IMR-90 (cell line): ENCODE measurements at regions not wholly inside any gene's neighbourhood (a gene's known extent, or its start where the extent isn't known, plus 50 kb on each side); places are given as distances from the start of the nearest gene placed in this dataset.

Experiments
- ATAC-seq: fragments of 200-7000 bp; cut with Tn5 transposase; 2 replicates; pipeline ENCODE4 v1.9.1; 2020; ENCODE audit warnings: low read depth, mild to moderate bottlenecking, moderate library complexity
- BruUV-seq: library from RNA; stranded (reverse); fragments of 400-500 nt; replicated peaks from 2 replicates; lab custom pipeline; 2021; lab: Mats Ljungman, UMichigan
- CTCF ChIA-PET: fragments of 300-600 bp; formaldehyde crosslinking; extraction: SDS; loops from one replicate; lab custom pipeline; 2021; ENCODE audit warnings: antibody characterized with exemption; lab: Yijun Ruan, JAX
- POLR2A ChIA-PET: fragments of 300-600 bp; sonication (Branson Sonifier 250); formaldehyde crosslinking; loops from one replicate; lab custom pipeline; 2022; ENCODE audit warnings: antibody characterized with exemption; ENCODE audit not compliant: unreplicated experiment; lab: Charles Lee
- DNase-seq: peaks from one replicate; pipeline ENCODE4 v3.0.0; 2013
- H2AFZ ChIP-seq: replicated peaks from 2 replicates; pipeline ENCODE3; 2013; ENCODE audit warnings: low read length, mild to moderate bottlenecking; ENCODE audit not compliant: poor library complexity
- H2AK5ac ChIP-seq: 2 replicates; pipeline ENCODE4 v1.6.1; 2013; ENCODE audit warnings: low read depth, low read length, inconsistent platforms
- H2AK9ac ChIP-seq: replicated peaks from 2 replicates; pipeline ENCODE3; 2013; ENCODE audit warnings: mild to moderate bottlenecking, low read depth, low read length, moderate library complexity; ENCODE audit not compliant: poor library complexity
- H2BK120ac ChIP-seq: 2 replicates; pipeline ENCODE4 v1.6.1; 2013; ENCODE audit warnings: low read depth, low read length, inconsistent platforms
- H2BK15ac ChIP-seq: 3 replicates; pipeline ENCODE4 v1.6.1; 2013; ENCODE audit warnings: low read depth, low read length, inconsistent platforms
- H2BK20ac ChIP-seq: 2 replicates; pipeline ENCODE4 v1.6.1; 2013; ENCODE audit warnings: low read depth, mild to moderate bottlenecking, inconsistent platforms, low read length, moderate library complexity
- H2BK5ac ChIP-seq: 2 replicates; pipeline ENCODE4 v1.6.1; 2013; ENCODE audit warnings: mild to moderate bottlenecking, low read depth, low read length, inconsistent platforms; ENCODE audit not compliant: poor library complexity, severe bottlenecking
- H3K14ac ChIP-seq: replicated peaks from 2 replicates; pipeline ENCODE4 v1.6.1; 2013; ENCODE audit warnings: low read depth, low read length, inconsistent platforms
- H3K18ac ChIP-seq: 2 replicates; pipeline ENCODE4 v1.6.1; 2013; ENCODE audit warnings: low read depth, low read length, control low read depth
- H3K23ac ChIP-seq: 2 replicates; pipeline ENCODE4 v1.6.1; 2013; ENCODE audit warnings: low read depth, low read length, inconsistent platforms
- H3K27ac ChIP-seq: 2 replicates; pipeline ENCODE4 v1.5.1; 2013; ENCODE audit warnings: mild to moderate bottlenecking, control low read depth, low read length; ENCODE audit not compliant: insufficient read depth
- H3K27me3 ChIP-seq: 2 replicates; pipeline ENCODE4 v1.6.1; 2013; ENCODE audit warnings: low read length; ENCODE audit not compliant: control insufficient read depth, insufficient read depth
- H3K36me3 ChIP-seq: 2 replicates; pipeline ENCODE4 v1.6.1; 2013; ENCODE audit warnings: low read length, mixed read lengths; ENCODE audit not compliant: control insufficient read depth, insufficient read depth
- H3K4ac ChIP-seq: 2 replicates; pipeline ENCODE4 v1.6.1; 2013; ENCODE audit warnings: low read depth, low read length, inconsistent platforms
- H3K4me1 ChIP-seq: 2 replicates; pipeline ENCODE4 v1.6.1; 2013; ENCODE audit warnings: low read length, mixed read lengths; ENCODE audit not compliant: control insufficient read depth, insufficient read depth
- H3K4me2 ChIP-seq: 2 replicates; pipeline ENCODE4 v1.6.1; 2013; ENCODE audit warnings: low read depth, mild to moderate bottlenecking, control low read depth, low read length, moderate library complexity
- H3K4me3 ChIP-seq: 2 replicates; pipeline ENCODE4 v1.5.1; 2013; ENCODE audit warnings: low read depth, mild to moderate bottlenecking, control low read depth, low read length, moderate library complexity; ENCODE audit not compliant: insufficient read depth
- H3K56ac ChIP-seq: 2 replicates; pipeline ENCODE4 v1.6.1; 2013; ENCODE audit warnings: low read length, inconsistent platforms; ENCODE audit not compliant: insufficient read depth; ENCODE audit errors: extremely low read depth
- H3K79me1 ChIP-seq, 2 experiments: 2 replicates each; pipeline ENCODE4 v1.6.1; 2013; ENCODE audit warnings: low read length in 2 of 2, inconsistent platforms in 1 of 2, low read depth in 1 of 2
- H3K9ac ChIP-seq: 2 replicates; pipeline ENCODE4 v1.6.1; 2013; ENCODE audit warnings: low read depth, low read length, control low read depth
- H3K9me1 ChIP-seq: 2 replicates; pipeline ENCODE4 v1.6.1; 2013; ENCODE audit warnings: low read length, inconsistent platforms; ENCODE audit not compliant: insufficient read depth
- H3K9me3 ChIP-seq: 2 replicates; pipeline ENCODE4 v1.6.1; 2013; ENCODE audit warnings: low read length; ENCODE audit not compliant: control insufficient read depth, insufficient read depth
- H4K20me1 ChIP-seq: 2 replicates; pipeline ENCODE4 v1.6.1; 2013; ENCODE audit warnings: low read length, inconsistent platforms; ENCODE audit not compliant: insufficient read depth
- H4K5ac ChIP-seq: 2 replicates; pipeline ENCODE4 v1.6.1; 2013; ENCODE audit warnings: mild to moderate bottlenecking, low read depth, low read length, control low read depth
- H4K8ac ChIP-seq, 2 experiments: 2 replicates each; pipeline ENCODE4 v1.6.1; 2013; ENCODE audit warnings: low read depth in 2 of 2, low read length in 2 of 2, control low read depth in 1 of 2, inconsistent platforms in 1 of 2
- H4K91ac ChIP-seq: 2 replicates; pipeline ENCODE4 v1.6.1; 2013; ENCODE audit warnings: low read depth, low read length, inconsistent platforms; ENCODE audit not compliant: insufficient read depth
- BHLHE40 ChIP-seq: fragments of 150-350 bp; IDR thresholded peaks from 2 replicates; pipeline ENCODE4 v1.6.1; 2016; ENCODE audit warnings: mild to moderate bottlenecking, low read depth, low read length
- CEBPB ChIP-seq: IDR thresholded peaks from 2 replicates; pipeline ENCODE4 v1.6.1; 2012; ENCODE audit warnings: low read depth, low read length, improper control_type of control experiment
- CHD1 ChIP-seq: IDR thresholded peaks from 2 replicates; pipeline ENCODE4 v1.6.1; 2012; ENCODE audit warnings: low read depth, low read length, improper control_type of control experiment
- CTCF ChIP-seq: conservative IDR thresholded peaks from 2 replicates; pipeline ENCODE4 v1.5.1; 2012; ENCODE audit warnings: mild to moderate bottlenecking, low read depth, low read length, improper control_type of control experiment
- ELK1 ChIP-seq: fragments of 150-350 bp; IDR thresholded peaks from 2 replicates; pipeline ENCODE4 v1.6.1; 2016; ENCODE audit warnings: low read depth, mild to moderate bottlenecking, low read length, moderate library complexity, borderline replicate concordance
- FOS ChIP-seq: fragments of 150-350 bp; IDR thresholded peaks from 2 replicates; pipeline ENCODE4 v1.6.1; 2016; ENCODE audit warnings: low read depth, low read length
- MAFK ChIP-seq: IDR thresholded peaks from 2 replicates; pipeline ENCODE4 v1.6.1; 2012; ENCODE audit warnings: low read depth, low read length, improper control_type of control experiment
- MAZ ChIP-seq: IDR thresholded peaks from 2 replicates; pipeline ENCODE4 v1.6.1; 2012; ENCODE audit warnings: low read depth, mild to moderate bottlenecking, low read length, improper control_type of control experiment, moderate library complexity, borderline replicate concordance
- MXI1 ChIP-seq: IDR thresholded peaks from 2 replicates; pipeline ENCODE4 v1.6.1; 2012; ENCODE audit warnings: low read depth, mild to moderate bottlenecking, low read length, moderate library complexity, borderline replicate concordance
- NFE2L2 ChIP-seq: fragments of 150-350 bp; IDR thresholded peaks from 2 replicates; pipeline ENCODE4 v1.6.1; 2016; ENCODE audit warnings: low read depth, mild to moderate bottlenecking, low read length
- POLR2A ChIP-seq: IDR thresholded peaks from 2 replicates; pipeline ENCODE4 v1.6.1; 2012; ENCODE audit warnings: mild to moderate bottlenecking, low read depth, low read length
- RAD21 ChIP-seq: IDR thresholded peaks from 2 replicates; pipeline ENCODE4 v1.6.1; 2012; ENCODE audit warnings: low read length, improper control_type of control experiment
- RCOR1 ChIP-seq: IDR thresholded peaks from 2 replicates; pipeline ENCODE4 v1.6.1; 2012; ENCODE audit warnings: mild to moderate bottlenecking, low read length, improper control_type of control experiment; ENCODE audit not compliant: insufficient replicate concordance
- RFX5 ChIP-seq: IDR thresholded peaks from 2 replicates; pipeline ENCODE4 v1.8.0; 2012; ENCODE audit warnings: low read depth, mild to moderate bottlenecking, low read length, moderate library complexity
- SMC3 ChIP-seq: fragments of 150-350 bp; IDR thresholded peaks from 2 replicates; pipeline ENCODE4 v1.6.1; 2016; ENCODE audit warnings: low read depth, mild to moderate bottlenecking, antibody characterized with exemption, low read length, moderate library complexity
- USF2 ChIP-seq: fragments of 150-350 bp; IDR thresholded peaks from 2 replicates; pipeline ENCODE4 v1.6.1; 2017; ENCODE audit warnings: mild to moderate bottlenecking, antibody characterized with exemption, low read length, low read depth
- WGBS, 2 experiments: methylation state at CpG; one replicate each; pipeline versions ENCODE4 v1.1.5 to v1.1.7; 2013; ENCODE audit warnings: missing lambda C conversion rate in 2 of 2; ENCODE audit not compliant: insufficient read length in 1 of 2; ENCODE audit errors: extremely low coverage in 2 of 2; 5-methylcytosine and 5-hydroxymethylcytosine counted together
- dilution Hi-C: fragments of 300-500 bp; cut with HindIII; formaldehyde crosslinking; loops from one replicate; pipeline ENCODE4 v1.14.3; 2018; ENCODE audit warnings: low sequenced_read_pairs; ENCODE audit not compliant: unreplicated experiment
- in situ Hi-C: fragments of 300-500 bp; cut with MboI; formaldehyde crosslinking; loops from 3 replicates; pipeline ENCODE4 v1.14.3; 2019; ENCODE audit warnings: low sequenced_read_pairs, inconsistent platforms, mixed read lengths
- intact Hi-C: fragments of 100-400 bp; cut with micrococcal nuclease; formaldehyde crosslinking; loops from 2 replicates; pipeline ENCODE4 v1.10.0; 2022

GRCh38 chr9:90017679-90018078 is 412.9 kb downstream of the GADD45G start:
- whole genome bisulfite sequencing, 2 experiments, result no CpG with 5 or more reads among the region's 7 CpGs
- ATAC-seq (no peak), DNase-seq (no peak)
- no peak overlapping the region for H3K4me2 ChIP-seq
- no peak overlapping the region for H3K56ac ChIP-seq
- H3K4ac ChIP-seq, result no peak overlapping the region
- TF ChIP-seq RCOR1 (no peak), NFE2L2 (no peak), CTCF (no peak), MXI1 (no peak), RFX5 (no peak), CHD1 (no peak), CEBPB (no peak), MAFK (no peak), BHLHE40 (no peak), FOS (no peak), POLR2A (no peak), MAZ (no peak), USF2 (no peak), ELK1 (no peak), RAD21 (no peak), SMC3 (no peak)
- H3K9me3 ChIP-seq, result no peaks in the 10 kb centered on the region
- H3K4me3 ChIP-seq, result no peak overlapping the region
- no peak overlapping the region for H2AK9ac ChIP-seq
- H3K4me1 ChIP-seq, result no peaks in the 10 kb centered on the region
- no peaks in the 10 kb centered on the region for H4K20me1 ChIP-seq
- H2BK5ac ChIP-seq, result no peak overlapping the region
- H2BK120ac ChIP-seq, result no peak overlapping the region
- H2BK15ac ChIP-seq, result no peak overlapping the region
- H3K36me3 ChIP-seq, result no peaks in the 10 kb centered on the region
- H3K23ac ChIP-seq, result no peak overlapping the region
- H2BK20ac ChIP-seq, result no peak overlapping the region
- no peak overlapping the region for H3K18ac ChIP-seq
- BruUV-seq, result no TSS peak
- no peak overlapping the region for H2AFZ ChIP-seq
- no peak overlapping the region for H4K5ac ChIP-seq
- H4K91ac ChIP-seq, result no peak overlapping the region
- H3K79me1 ChIP-seq, result no peaks in the 10 kb centered on the region
- no peaks in the 10 kb centered on the region; the same call in 1 of the 2 replicates for H3K27me3 ChIP-seq
- in situ Hi-C loops (no loop called here), dilution Hi-C loops (no loop called here), intact Hi-C loops (no loop called here)
- no peaks in the 10 kb centered on the region for H3K9me1 ChIP-seq
- H3K27ac ChIP-seq, result no peak overlapping the region
- ChIA-PET CTCF (no interaction called here), POLR2A (no interaction called here)
- H2AK5ac ChIP-seq, result no peak overlapping the region
- H3K9ac ChIP-seq, result no peak overlapping the region
- H3K14ac ChIP-seq, result no peak overlapping the region
- H4K8ac ChIP-seq, result no peak overlapping the region
